Liver (tissue), 8 donors: ENCODE measurements at regions not wholly inside any gene's neighbourhood (a gene's known extent, or its start where the extent isn't known, plus 50 kb on each side); places are given as distances from the start of the nearest gene placed in this dataset.

Experiments used
- DNase-seq: peaks from one replicate; pipeline ENCODE4 v3.0.0-alpha.2; 2017; ENCODE audit warnings: low spot score
- H3K27ac ChIP-seq, 2 donors: one replicate each; pipeline ENCODE4 v1.7.0; 2013; ENCODE audit warnings: inconsistent platforms in 2 of 2, low read length in 2 of 2, control low read depth in 1 of 2, low read depth in 1 of 2, mild to moderate bottlenecking in 1 of 2
- H3K27me3 ChIP-seq, 4 donors: one replicate each; pipeline versions ENCODE4 v1.6.1 to v1.7.0; 2013; ENCODE audit warnings: low read length in 3 of 4, inconsistent platforms in 1 of 4, mild to moderate bottlenecking in 1 of 4, moderate library complexity in 1 of 4; ENCODE audit not compliant: control insufficient read depth in 4 of 4, insufficient read depth in 4 of 4
- H3K36me3 ChIP-seq, 4 donors: one replicate each; pipeline versions ENCODE4 v1.6.1 to v1.7.0; 2013; ENCODE audit warnings: low read length in 3 of 4, mild to moderate bottlenecking in 3 of 4, low read depth in 1 of 4, moderate library complexity in 1 of 4; ENCODE audit not compliant: control insufficient read depth in 4 of 4, insufficient read depth in 3 of 4
- H3K4me1 ChIP-seq, 4 donors: one replicate each; pipeline versions ENCODE4 v1.6.1 to v1.7.0; 2013; ENCODE audit warnings: low read length in 3 of 4, mild to moderate bottlenecking in 3 of 4, moderate library complexity in 1 of 4; ENCODE audit not compliant: control insufficient read depth in 4 of 4, insufficient read depth in 4 of 4
- H3K4me3 ChIP-seq, 3 donors: one replicate each; pipeline versions ENCODE4 v1.6.1 to v1.7.0; 2013; ENCODE audit warnings: low read length in 3 of 3, control low read depth in 1 of 3, low read depth in 1 of 3, mild to moderate bottlenecking in 1 of 3
- H3K9ac ChIP-seq, 2 donors: one replicate each; pipeline ENCODE4 v1.7.0; 2013; ENCODE audit warnings: low read length in 2 of 2, mild to moderate bottlenecking in 2 of 2, moderate library complexity in 2 of 2, control low read depth in 1 of 2, low read depth in 1 of 2
- H3K9me3 ChIP-seq, 4 donors: one replicate each; pipeline versions ENCODE4 v1.6.1 to v1.7.0; 2013; ENCODE audit warnings: low read length in 3 of 4; ENCODE audit not compliant: control insufficient read depth in 4 of 4
- EGR1 ChIP-seq, 2 donors: IDR thresholded peaks; 2 replicates each; pipeline ENCODE4 v1.6.1; 2016 to 2018; ENCODE audit warnings: antibody characterized with exemption in 2 of 2, low read depth in 2 of 2
- FOXA1 ChIP-seq: IDR thresholded peaks from 2 replicates; pipeline ENCODE4 v1.6.1; 2016; ENCODE audit warnings: antibody characterized with exemption
- FOXA2 ChIP-seq: IDR thresholded peaks from 2 replicates; pipeline ENCODE4 v1.6.1; 2016; ENCODE audit warnings: antibody characterized with exemption
- GABPA ChIP-seq, 2 donors: IDR thresholded peaks in 1 of 2; conservative IDR thresholded peaks in 1 of 2; 2 replicates each; pipeline ENCODE4 v1.6.1; 2016; ENCODE audit warnings: antibody characterized with exemption in 2 of 2, mild to moderate bottlenecking in 1 of 2, moderate library complexity in 1 of 2
- HNF4G ChIP-seq: IDR thresholded peaks from 2 replicates; pipeline ENCODE4 v1.6.1; 2016; ENCODE audit warnings: antibody characterized with exemption
- JUND ChIP-seq, 2 donors: IDR thresholded peaks; 2 replicates each; pipeline ENCODE4 v1.6.1; 2016; ENCODE audit warnings: antibody characterized with exemption in 2 of 2
- NR2F2 ChIP-seq: IDR thresholded peaks from 2 replicates; pipeline ENCODE4 v1.6.1; 2016; ENCODE audit warnings: antibody characterized with exemption
- RAD21 ChIP-seq, 2 donors: IDR thresholded peaks; 2 replicates each; pipeline ENCODE4 v1.6.1; 2016; ENCODE audit warnings: antibody characterized with exemption in 2 of 2, mild to moderate bottlenecking in 2 of 2
- RXRA ChIP-seq, 2 donors: IDR thresholded peaks; 2 replicates each; pipeline ENCODE4 v1.6.1; 2017 to 2018; ENCODE audit warnings: antibody characterized with exemption in 2 of 2, mild to moderate bottlenecking in 1 of 2
- SP1 ChIP-seq: IDR thresholded peaks from 2 replicates; pipeline ENCODE4 v1.6.1; 2018; ENCODE audit warnings: antibody characterized with exemption, mild to moderate bottlenecking
- TAF1 ChIP-seq: conservative IDR thresholded peaks from 2 replicates; pipeline ENCODE4 v1.6.1; 2016; ENCODE audit warnings: antibody characterized with exemption, mild to moderate bottlenecking
- YY1 ChIP-seq: IDR thresholded peaks from 2 replicates; pipeline ENCODE4 v1.6.1; 2016; ENCODE audit warnings: antibody characterized with exemption, mild to moderate bottlenecking
- WGBS: extraction: QIAGEN DNeasy Blood & Tissue Kit; methylation state at CpG from one replicate; pipeline ENCODE4 v1.1.7; 2013; 5-methylcytosine and 5-hydroxymethylcytosine counted together
- TF ChIP-seq, protein P1 (sequence below): IDR thresholded peaks from 2 replicates; pipeline ENCODE4 v1.6.1; 2016; ENCODE audit warnings: antibody characterized with exemption
- TF ChIP-seq, protein P2 (sequence below): IDR thresholded peaks from 2 replicates; pipeline ENCODE4 v1.6.1; 2016; ENCODE audit warnings: antibody characterized with exemption
- TF ChIP-seq, protein P3 (sequence below): fragments of 150-350 bp; IDR thresholded peaks from 2 replicates; pipeline ENCODE4 v1.5.1; 2017; ENCODE audit warnings: improper control_type of control experiment, low read depth, low read length; ENCODE audit not compliant: missing input control
- TF ChIP-seq, protein P4 (sequence below): IDR thresholded peaks from 2 replicates; pipeline ENCODE4 v1.6.1; 2016; ENCODE audit warnings: antibody characterized with exemption, mild to moderate bottlenecking
- TF ChIP-seq, protein P5 (sequence below): IDR thresholded peaks from 2 replicates; pipeline ENCODE4 v1.6.1; 2016; ENCODE audit warnings: antibody characterized with exemption
- donor health status: healthy.
- donor health status: healthy.
- donor health status: healthy.
- donor health status: healthy.
- donor health status: healthy.

DNA sequence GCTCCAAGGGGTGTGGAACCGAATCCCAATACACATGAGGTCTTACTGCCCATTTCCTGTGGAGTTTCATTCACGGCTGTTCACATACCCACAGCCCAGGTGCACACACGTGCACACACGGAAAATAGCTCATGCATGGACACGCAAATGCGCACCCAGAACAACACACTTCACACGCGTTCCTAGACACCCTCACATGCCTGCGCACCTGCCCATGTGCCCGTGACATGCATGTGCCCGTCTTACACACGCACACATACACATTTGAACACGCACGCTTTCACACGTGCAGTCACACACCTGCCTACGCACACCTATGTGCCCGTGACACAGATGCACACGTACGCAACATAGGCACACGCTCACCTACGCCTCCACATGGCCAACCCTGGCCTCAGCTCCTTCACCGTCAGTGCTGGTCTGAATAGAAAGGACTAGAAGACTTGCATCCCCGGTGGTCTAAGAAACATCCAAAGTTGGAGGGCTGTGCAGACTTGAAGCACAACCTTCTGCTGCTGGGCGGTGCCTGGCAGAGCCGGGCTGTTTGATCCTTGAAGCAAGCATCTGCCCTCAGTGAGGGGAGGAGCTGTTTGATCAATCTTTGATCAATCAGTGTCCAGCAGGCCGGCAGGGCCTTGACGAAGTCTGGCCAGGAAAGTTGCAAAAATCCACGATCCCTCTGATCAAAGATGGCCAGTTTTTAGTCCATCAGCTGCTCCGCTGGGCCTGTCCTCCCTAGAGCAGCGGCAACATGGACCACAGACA lies 164.7 kb downstream of the OLFM1 start:
- TF ChIP-seq YY1: no peak
- TF ChIP-seq, protein P1, sequence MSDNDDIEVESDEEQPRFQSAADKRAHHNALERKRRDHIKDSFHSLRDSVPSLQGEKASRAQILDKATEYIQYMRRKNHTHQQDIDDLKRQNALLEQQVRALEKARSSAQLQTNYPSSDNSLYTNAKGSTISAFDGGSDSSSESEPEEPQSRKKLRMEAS: no peak
- Histone ChIP-seq H3K27me3 (no peaks in the 10 kb centered on the region), H3K9ac (no peak overlapping the region), H3K4me1 (no peaks in the 10 kb centered on the region), H3K9me3 (no peaks in the 10 kb centered on the region), H3K4me3 (no peak overlapping the region), H3K27ac (no peak overlapping the region), H3K36me3 (no peaks in the 10 kb centered on the region)
- no peak for DNase-seq
- 79% methylated on average over 30 of the region's 30 CpGs for WGBS

DNA sequence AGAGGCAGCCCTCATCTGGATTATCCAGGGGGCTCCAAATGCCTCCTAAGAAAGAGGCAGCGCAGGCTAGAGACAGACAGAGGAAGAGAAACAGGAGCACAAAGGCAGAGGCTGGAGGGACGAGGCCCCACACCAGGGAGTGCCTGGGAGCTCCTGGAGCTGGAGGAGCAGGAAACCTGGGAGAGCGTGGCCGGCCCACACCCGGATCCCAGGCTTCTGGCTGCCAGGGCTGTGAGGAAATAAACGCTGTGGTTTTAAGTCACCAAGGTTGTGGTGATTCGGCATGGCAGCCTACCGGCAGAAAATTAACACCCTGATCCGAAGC lies 165.5 kb downstream of the OLFM1 start:
- TF ChIP-seq, protein P2, sequence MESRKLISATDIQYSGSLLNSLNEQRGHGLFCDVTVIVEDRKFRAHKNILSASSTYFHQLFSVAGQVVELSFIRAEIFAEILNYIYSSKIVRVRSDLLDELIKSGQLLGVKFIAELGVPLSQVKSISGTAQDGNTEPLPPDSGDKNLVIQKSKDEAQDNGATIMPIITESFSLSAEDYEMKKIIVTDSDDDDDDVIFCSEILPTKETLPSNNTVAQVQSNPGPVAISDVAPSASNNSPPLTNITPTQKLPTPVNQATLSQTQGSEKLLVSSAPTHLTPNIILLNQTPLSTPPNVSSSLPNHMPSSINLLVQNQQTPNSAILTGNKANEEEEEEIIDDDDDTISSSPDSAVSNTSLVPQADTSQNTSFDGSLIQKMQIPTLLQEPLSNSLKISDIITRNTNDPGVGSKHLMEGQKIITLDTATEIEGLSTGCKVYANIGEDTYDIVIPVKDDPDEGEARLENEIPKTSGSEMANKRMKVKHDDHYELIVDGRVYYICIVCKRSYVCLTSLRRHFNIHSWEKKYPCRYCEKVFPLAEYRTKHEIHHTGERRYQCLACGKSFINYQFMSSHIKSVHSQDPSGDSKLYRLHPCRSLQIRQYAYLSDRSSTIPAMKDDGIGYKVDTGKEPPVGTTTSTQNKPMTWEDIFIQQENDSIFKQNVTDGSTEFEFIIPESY: no peak
- TF ChIP-seq EGR1 (IDR thresholded peaks at IDR 0.05; ENCODE audit: low read depth in 2 of 2): no peak
- TF ChIP-seq, protein P3, sequence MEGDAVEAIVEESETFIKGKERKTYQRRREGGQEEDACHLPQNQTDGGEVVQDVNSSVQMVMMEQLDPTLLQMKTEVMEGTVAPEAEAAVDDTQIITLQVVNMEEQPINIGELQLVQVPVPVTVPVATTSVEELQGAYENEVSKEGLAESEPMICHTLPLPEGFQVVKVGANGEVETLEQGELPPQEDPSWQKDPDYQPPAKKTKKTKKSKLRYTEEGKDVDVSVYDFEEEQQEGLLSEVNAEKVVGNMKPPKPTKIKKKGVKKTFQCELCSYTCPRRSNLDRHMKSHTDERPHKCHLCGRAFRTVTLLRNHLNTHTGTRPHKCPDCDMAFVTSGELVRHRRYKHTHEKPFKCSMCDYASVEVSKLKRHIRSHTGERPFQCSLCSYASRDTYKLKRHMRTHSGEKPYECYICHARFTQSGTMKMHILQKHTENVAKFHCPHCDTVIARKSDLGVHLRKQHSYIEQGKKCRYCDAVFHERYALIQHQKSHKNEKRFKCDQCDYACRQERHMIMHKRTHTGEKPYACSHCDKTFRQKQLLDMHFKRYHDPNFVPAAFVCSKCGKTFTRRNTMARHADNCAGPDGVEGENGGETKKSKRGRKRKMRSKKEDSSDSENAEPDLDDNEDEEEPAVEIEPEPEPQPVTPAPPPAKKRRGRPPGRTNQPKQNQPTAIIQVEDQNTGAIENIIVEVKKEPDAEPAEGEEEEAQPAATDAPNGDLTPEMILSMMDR: no peak
- TF ChIP-seq FOXA1: no peak
- TF ChIP-seq NR2F2: no peak
- TF ChIP-seq, protein P1: no peak
- no peak for TF ChIP-seq YY1
- TF ChIP-seq, protein P4, sequence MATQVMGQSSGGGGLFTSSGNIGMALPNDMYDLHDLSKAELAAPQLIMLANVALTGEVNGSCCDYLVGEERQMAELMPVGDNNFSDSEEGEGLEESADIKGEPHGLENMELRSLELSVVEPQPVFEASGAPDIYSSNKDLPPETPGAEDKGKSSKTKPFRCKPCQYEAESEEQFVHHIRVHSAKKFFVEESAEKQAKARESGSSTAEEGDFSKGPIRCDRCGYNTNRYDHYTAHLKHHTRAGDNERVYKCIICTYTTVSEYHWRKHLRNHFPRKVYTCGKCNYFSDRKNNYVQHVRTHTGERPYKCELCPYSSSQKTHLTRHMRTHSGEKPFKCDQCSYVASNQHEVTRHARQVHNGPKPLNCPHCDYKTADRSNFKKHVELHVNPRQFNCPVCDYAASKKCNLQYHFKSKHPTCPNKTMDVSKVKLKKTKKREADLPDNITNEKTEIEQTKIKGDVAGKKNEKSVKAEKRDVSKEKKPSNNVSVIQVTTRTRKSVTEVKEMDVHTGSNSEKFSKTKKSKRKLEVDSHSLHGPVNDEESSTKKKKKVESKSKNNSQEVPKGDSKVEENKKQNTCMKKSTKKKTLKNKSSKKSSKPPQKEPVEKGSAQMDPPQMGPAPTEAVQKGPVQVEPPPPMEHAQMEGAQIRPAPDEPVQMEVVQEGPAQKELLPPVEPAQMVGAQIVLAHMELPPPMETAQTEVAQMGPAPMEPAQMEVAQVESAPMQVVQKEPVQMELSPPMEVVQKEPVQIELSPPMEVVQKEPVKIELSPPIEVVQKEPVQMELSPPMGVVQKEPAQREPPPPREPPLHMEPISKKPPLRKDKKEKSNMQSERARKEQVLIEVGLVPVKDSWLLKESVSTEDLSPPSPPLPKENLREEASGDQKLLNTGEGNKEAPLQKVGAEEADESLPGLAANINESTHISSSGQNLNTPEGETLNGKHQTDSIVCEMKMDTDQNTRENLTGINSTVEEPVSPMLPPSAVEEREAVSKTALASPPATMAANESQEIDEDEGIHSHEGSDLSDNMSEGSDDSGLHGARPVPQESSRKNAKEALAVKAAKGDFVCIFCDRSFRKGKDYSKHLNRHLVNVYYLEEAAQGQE: no peak
- no peak for TF ChIP-seq TAF1
- TF ChIP-seq RAD21 (IDR thresholded peaks at IDR 0.05): no peak
- TF ChIP-seq JUND (IDR thresholded peaks at IDR 0.05): no peak
- no peak for TF ChIP-seq FOXA2
- no peak for TF ChIP-seq HNF4G
- TF ChIP-seq RXRA (IDR thresholded peaks at IDR 0.05): no peak
- TF ChIP-seq, protein P5, sequence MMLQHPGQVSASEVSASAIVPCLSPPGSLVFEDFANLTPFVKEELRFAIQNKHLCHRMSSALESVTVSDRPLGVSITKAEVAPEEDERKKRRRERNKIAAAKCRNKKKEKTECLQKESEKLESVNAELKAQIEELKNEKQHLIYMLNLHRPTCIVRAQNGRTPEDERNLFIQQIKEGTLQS: no peak
- no peak for TF ChIP-seq SP1
- no peak for TF ChIP-seq GABPA (IDR thresholded peaks at IDR 0.05 in 1 of 2, conservative IDR thresholded peaks at IDR 0.05 in 1 of 2)
- WGBS: 47% methylated on average over 9 of the region's 9 CpGs
- Histone ChIP-seq H3K4me1 (peaks cover 0 to 2% (median 0%) of the 10 kb centered on the region in 4 donors), H3K27ac (no peak overlapping the region), H3K9ac (no peak overlapping the region), H3K9me3 (no peaks in the 10 kb centered on the region), H3K36me3 (no peaks in the 10 kb centered on the region), H3K27me3 (no peaks in the 10 kb centered on the region), H3K4me3 (no peak overlapping the region)
- no peak for DNase-seq
